ENCODE measurements at regions not wholly inside any gene's neighbourhood (a gene's known extent, or its start where the extent isn't known, plus 50 kb on each side); places are given as distances from the start of the nearest gene placed in this dataset.

GRCh38 chr2:138898855-138899254, 118.7 kb upstream of the NXPH2 start:
- Histone ChIP-seq H3K9ac (replicated peaks; ENCODE audit: extremely low read depth, insufficient read depth, low read length) (no peak overlapping the region), H3K36me3 (ENCODE audit: control insufficient read depth in 2 of 2, extremely low read depth in 1 of 2, insufficient read depth in 2 of 2, low read length in 2 of 2) (no peaks in the 10 kb centered on the region), H3K27me3 (ENCODE audit: control insufficient read depth in 2 of 2, insufficient read depth in 2 of 2, low read length in 2 of 2) (no peaks in the 10 kb centered on the region), H3K4me3 (replicated peaks in 1 of 3; ENCODE audit: insufficient read depth in 1 of 3, low read depth in 1 of 3, low read length in 3 of 3) (no peak overlapping the region), H3K4me1 (ENCODE audit: control insufficient read depth, extremely low read depth, insufficient read depth, low read length) (no peaks in the 10 kb centered on the region), H3K4me2 (ENCODE audit: insufficient read depth, low read length) (no peak overlapping the region), H3K9me3 (replicated peaks; ENCODE audit: control insufficient read depth, insufficient read depth, low read length) (no peaks in the 10 kb centered on the region), H3K27ac (ENCODE audit: insufficient read depth, low read depth, low read length) (no peak overlapping the region), H3K9me1 (replicated peaks; ENCODE audit: control insufficient read depth, extremely low read depth, insufficient read depth, low read length) (no peaks in the 10 kb centered on the region), H4K20me1 (replicated peaks; ENCODE audit: control insufficient read depth, extremely low read depth, insufficient read depth, low read length) (no peaks in the 10 kb centered on the region), H3K79me2 (ENCODE audit: control insufficient read depth, insufficient read depth, low read length) (no peaks in the 10 kb centered on the region), H2AFZ (ENCODE audit: low read depth, low read length) (no peak overlapping the region)
- BruUV-seq (replicated peaks) = no TSS peak
- TF ChIP-seq MAX (IDR thresholded peaks at IDR 0.05; ENCODE audit: insufficient read depth, insufficient read length) = no peak
- no peak for TF ChIP-seq JUN (IDR thresholded peaks at IDR 0.05; ENCODE audit: borderline replicate concordance, insufficient read depth, insufficient read length, low read depth)
- no peak for TF ChIP-seq EZH2 (IDR thresholded peaks at IDR 0.05; ENCODE audit: borderline replicate concordance, low read depth, low read length, severe bottlenecking)
- CTCF ChIA-PET = no interaction called here
- FAIRE-seq (no peak), DNase-seq (ENCODE audit: low read depth, low spot score) (no peak)
- dilution Hi-C loops (cut with MboI; ENCODE audit: extremely low pct_ligation_motif_present, low sequenced_read_pairs) = no loop called here
- intact Hi-C loops (cut with micrococcal nuclease) = no loop called here
- POLR2A ChIA-PET = no interaction called here

GRCh38 chr2:138897274-138897673, 117.1 kb upstream of the NXPH2 start:
- POLR2A ChIA-PET = no interaction called here
- FAIRE-seq (no peak), DNase-seq (ENCODE audit: low read depth, low spot score) (no peak)
- BruUV-seq (replicated peaks) = no TSS peak
- intact Hi-C loops (cut with micrococcal nuclease) (no loop called here), dilution Hi-C loops (cut with MboI; ENCODE audit: extremely low pct_ligation_motif_present, low sequenced_read_pairs) (no loop called here)
- Histone ChIP-seq H3K9ac (replicated peaks; ENCODE audit: extremely low read depth, insufficient read depth, low read length) (no peak overlapping the region), H3K4me2 (ENCODE audit: insufficient read depth, low read length) (no peak overlapping the region), H4K20me1 (replicated peaks; ENCODE audit: control insufficient read depth, extremely low read depth, insufficient read depth, low read length) (no peaks in the 10 kb centered on the region), H3K4me3 (replicated peaks in 1 of 3; ENCODE audit: insufficient read depth in 1 of 3, low read depth in 1 of 3, low read length in 3 of 3) (no peak overlapping the region), H3K9me1 (replicated peaks; ENCODE audit: control insufficient read depth, extremely low read depth, insufficient read depth, low read length) (no peaks in the 10 kb centered on the region), H2AFZ (ENCODE audit: low read depth, low read length) (no peak overlapping the region), H3K27me3 (ENCODE audit: control insufficient read depth in 2 of 2, insufficient read depth in 2 of 2, low read length in 2 of 2) (no peaks in the 10 kb centered on the region), H3K36me3 (ENCODE audit: control insufficient read depth in 2 of 2, extremely low read depth in 1 of 2, insufficient read depth in 2 of 2, low read length in 2 of 2) (no peaks in the 10 kb centered on the region), H3K27ac (ENCODE audit: insufficient read depth, low read depth, low read length) (no peak overlapping the region), H3K79me2 (ENCODE audit: control insufficient read depth, insufficient read depth, low read length) (no peaks in the 10 kb centered on the region), H3K4me1 (ENCODE audit: control insufficient read depth, extremely low read depth, insufficient read depth, low read length) (no peaks in the 10 kb centered on the region), H3K9me3 (replicated peaks; ENCODE audit: control insufficient read depth, insufficient read depth, low read length) (no peaks in the 10 kb centered on the region)
- CTCF ChIA-PET = no interaction called here
- TF ChIP-seq POLR2A (IDR thresholded peaks at IDR 0.05; ENCODE audit: low read depth, low read length) (no peak), JUN (IDR thresholded peaks at IDR 0.05; ENCODE audit: borderline replicate concordance, insufficient read depth, insufficient read length, low read depth) (no peak), FOS (IDR thresholded peaks at IDR 0.05; ENCODE audit: borderline replicate concordance, insufficient read depth, low read length) (no peak), EZH2 (IDR thresholded peaks at IDR 0.05; ENCODE audit: borderline replicate concordance, low read depth, low read length, severe bottlenecking) (no peak), MYC (IDR thresholded peaks at IDR 0.05; ENCODE audit: low read depth, low read length) (no peak), CTCF (IDR thresholded peaks at IDR 0.05; ENCODE audit: extremely low read depth in 1 of 2, insufficient read depth in 1 of 2, low read depth in 1 of 2, low read length in 2 of 2) (no peak), MAX (IDR thresholded peaks at IDR 0.05; ENCODE audit: insufficient read depth, insufficient read length) (no peak), GATA2 (IDR thresholded peaks at IDR 0.05; ENCODE audit: insufficient read depth, insufficient read length, low read depth, low read length) (no peak), POLR2AphosphoS5 (IDR thresholded peaks at IDR 0.05; ENCODE audit: insufficient read depth, low read depth, low read length) (no peak)
